Right atrium auricular region (tissue), 2 donors: ENCODE measurements at regions not wholly inside any gene's neighbourhood (a gene's known extent, or its start where the extent isn't known, plus 50 kb on each side); places are given as distances from the start of the nearest gene placed in this dataset.

Source experiments
- DNase-seq: peaks from one replicate; pipeline ENCODE4 v3.0.0-alpha.2; 2019; ENCODE audit warnings: low spot score
- H3K27ac ChIP-seq, 2 donors: fragments of 200-600 bp; sonication (generic); 1 replicate in 1 of 2; 2 replicates in 1 of 2; pipeline ENCODE4 v1.5.1; 2016 to 2019
- H3K27me3 ChIP-seq, 2 donors: fragments of 200-600 bp; sonication (generic); one replicate each; pipeline versions ENCODE4 v1.5.1 to v1.6.0; 2017 to 2019
- H3K36me3 ChIP-seq: fragments of 200-600 bp; sonication (generic); one replicate; pipeline ENCODE4 v1.5.1; 2016
- H3K4me1 ChIP-seq, 2 donors: fragments of 200-600 bp; sonication (generic); one replicate each; pipeline versions ENCODE4 v1.5.1 to v1.6.0; 2017 to 2019
- H3K4me3 ChIP-seq, 2 donors: fragments of 200-600 bp; sonication (generic); 1 replicate in 1 of 2; 2 replicates in 1 of 2; pipeline ENCODE4 v1.5.1; 2017 to 2019; ENCODE audit warnings: mild to moderate bottlenecking in 1 of 2, moderate library complexity in 1 of 2
- H3K9me3 ChIP-seq, 2 donors: fragments of 200-600 bp; sonication (generic); one replicate each; pipeline ENCODE4 v1.5.1; 2019
- TF ChIP-seq, protein P1 (sequence below), 2 donors: fragments of 200-600 bp; sonication (generic); IDR thresholded peaks; one replicate each; pipeline ENCODE4 v1.5.1; 2019; ENCODE audit warnings: antibody characterized with exemption in 2 of 2

DNA sequence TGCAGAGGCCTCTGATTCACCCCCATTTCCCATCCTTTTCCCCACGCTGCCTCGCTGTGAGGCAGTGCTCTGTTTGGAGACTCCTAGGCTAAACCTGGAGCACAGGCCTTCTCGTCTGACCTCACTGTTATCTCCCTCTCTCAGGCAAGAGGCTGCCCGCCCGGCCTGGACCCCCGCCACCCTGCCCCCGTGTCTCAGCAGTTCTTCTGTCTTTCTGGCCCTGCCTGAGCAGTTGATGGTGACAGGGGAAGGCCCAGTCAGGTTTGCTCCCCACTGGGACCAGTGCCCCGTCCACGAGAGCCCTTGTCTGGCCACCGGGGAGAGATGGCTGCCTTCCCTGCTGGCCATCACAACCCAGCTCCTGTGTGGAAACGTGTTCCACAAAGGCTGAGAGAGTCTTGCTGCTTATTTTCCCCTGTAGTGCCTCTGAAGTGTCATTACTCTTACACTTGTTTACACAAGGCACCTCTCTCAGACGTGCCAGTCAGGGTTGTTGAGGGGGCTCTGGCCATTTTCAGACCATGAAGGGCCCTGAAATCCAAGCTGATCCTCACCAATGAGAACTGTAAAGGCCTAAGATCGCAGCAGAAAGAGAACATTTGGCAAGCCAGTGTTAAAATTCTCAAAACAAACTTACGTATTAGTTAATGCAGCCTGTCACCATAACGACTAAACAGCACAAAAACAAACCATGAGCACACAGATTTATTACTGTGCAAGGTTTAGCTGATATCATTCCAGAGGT, 210.9 kb downstream of the NDUFA10 start:
- peak overlapping the region; percentile 52 to 80 for H3K27ac ChIP-seq
- H3K27me3 ChIP-seq = no peaks in the 10 kb centered on the region
- peaks cover 0 to 19% of the 10 kb centered on the region in 2 donors for H3K4me1 ChIP-seq
- TF ChIP-seq, protein P1, sequence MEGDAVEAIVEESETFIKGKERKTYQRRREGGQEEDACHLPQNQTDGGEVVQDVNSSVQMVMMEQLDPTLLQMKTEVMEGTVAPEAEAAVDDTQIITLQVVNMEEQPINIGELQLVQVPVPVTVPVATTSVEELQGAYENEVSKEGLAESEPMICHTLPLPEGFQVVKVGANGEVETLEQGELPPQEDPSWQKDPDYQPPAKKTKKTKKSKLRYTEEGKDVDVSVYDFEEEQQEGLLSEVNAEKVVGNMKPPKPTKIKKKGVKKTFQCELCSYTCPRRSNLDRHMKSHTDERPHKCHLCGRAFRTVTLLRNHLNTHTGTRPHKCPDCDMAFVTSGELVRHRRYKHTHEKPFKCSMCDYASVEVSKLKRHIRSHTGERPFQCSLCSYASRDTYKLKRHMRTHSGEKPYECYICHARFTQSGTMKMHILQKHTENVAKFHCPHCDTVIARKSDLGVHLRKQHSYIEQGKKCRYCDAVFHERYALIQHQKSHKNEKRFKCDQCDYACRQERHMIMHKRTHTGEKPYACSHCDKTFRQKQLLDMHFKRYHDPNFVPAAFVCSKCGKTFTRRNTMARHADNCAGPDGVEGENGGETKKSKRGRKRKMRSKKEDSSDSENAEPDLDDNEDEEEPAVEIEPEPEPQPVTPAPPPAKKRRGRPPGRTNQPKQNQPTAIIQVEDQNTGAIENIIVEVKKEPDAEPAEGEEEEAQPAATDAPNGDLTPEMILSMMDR (IDR thresholded peaks at IDR 0.05) = no peak
- no peaks in the 10 kb centered on the region for H3K9me3 ChIP-seq
- H3K4me3 ChIP-seq = no peak overlapping the region
- no peaks in the 10 kb centered on the region for H3K36me3 ChIP-seq
- DNase-seq = no peak

DNA sequence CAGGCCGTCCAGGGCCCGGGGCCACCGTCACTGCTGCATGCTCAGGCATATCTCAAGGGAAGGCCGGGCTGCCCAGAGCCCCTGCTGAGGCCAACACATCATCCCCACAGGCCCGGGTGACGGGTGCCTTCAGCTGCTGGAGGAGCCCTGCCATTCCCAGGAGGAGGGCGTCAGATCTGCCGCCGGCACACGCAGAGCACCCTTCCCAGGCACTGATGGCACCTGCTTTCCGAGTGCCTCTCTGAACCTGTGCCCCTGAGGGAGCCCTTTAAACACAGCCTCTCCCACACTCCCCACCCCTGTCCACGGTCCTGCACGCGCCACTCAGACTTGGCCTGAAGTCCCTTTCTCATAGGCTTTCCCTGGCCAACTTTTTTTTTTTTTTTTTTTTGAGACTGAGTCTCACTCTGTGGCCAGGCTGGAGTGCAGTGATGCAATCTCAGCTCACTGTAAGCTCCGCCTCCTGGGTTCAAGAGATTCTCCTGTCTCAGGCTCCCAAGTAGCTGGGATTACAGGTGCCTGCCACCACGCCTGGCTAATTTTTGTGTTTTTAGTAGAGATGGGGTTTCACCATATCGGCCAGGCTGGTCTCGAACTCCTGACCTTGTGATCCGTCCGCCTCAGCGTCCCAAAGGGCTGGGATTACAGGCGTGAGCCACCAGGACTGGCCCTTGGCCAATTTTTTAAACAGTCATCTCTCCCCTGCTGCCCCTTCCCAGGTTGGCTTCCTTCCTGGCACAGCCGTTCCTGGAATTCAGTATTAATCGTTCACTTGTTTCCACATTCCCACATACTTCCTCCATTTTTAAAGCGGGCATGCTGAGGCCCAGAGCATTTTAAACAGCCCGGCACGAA, 211.7 kb downstream of the NDUFA10 start:
- TF ChIP-seq, protein P1 (IDR thresholded peaks at IDR 0.05) = no peak
- peak overlapping the region; percentile 52 to 80 for H3K27ac ChIP-seq
- H3K36me3 ChIP-seq = no peaks in the 10 kb centered on the region
- DNase-seq = no peak
- H3K27me3 ChIP-seq = no peaks in the 10 kb centered on the region
- H3K4me1 ChIP-seq = peaks cover 0 to 19% of the 10 kb centered on the region in 2 donors
- no peaks in the 10 kb centered on the region for H3K9me3 ChIP-seq
- H3K4me3 ChIP-seq = no peak overlapping the region

DNA sequence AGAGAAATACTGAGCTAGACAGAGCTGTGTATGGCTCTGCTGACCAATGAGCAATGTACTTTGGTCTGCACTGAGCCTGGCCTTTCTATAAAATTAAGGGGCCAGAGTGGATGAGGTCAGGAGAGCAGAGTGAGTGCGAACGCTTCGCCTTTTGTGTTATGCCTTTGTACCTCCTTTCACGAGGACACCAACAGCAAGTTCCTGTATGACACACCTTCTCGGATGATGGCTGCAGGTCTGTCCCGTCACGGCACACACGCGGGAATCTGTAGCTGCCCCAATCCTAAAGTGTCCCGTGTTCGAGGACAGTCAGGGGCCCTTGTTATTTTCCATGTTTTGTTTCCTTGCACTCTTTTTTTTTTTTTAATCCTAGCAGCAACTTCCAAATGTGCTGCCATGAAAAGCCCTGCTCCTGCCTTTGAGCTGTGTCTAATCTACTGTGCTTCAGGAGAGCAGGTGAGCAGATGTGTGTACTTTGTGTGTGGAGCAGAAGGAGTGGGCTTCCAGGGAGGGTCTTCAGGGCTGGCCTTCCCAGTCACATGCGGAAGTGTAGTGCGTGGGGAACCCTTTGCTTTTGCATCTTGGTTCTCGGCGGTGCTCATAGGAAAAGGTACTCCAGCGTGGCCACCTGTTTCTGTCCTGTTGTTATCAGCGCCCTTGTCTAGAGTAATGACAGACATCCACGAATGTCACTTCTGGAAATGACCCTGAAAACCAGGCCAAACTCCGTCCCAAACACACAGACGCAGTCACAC, 213.2 kb downstream of the NDUFA10 start:
- H3K27me3 ChIP-seq = no peaks in the 10 kb centered on the region
- no peak for DNase-seq
- no peaks in the 10 kb centered on the region for H3K36me3 ChIP-seq
- peak overlapping the region in 1 of 2 donors; percentile 23 for H3K27ac ChIP-seq
- TF ChIP-seq, protein P1 (IDR thresholded peaks at IDR 0.05) = no peak
- H3K4me3 ChIP-seq = no peak overlapping the region
- no peaks in the 10 kb centered on the region for H3K9me3 ChIP-seq
- H3K4me1 ChIP-seq = peaks cover 0 to 19% of the 10 kb centered on the region in 2 donors

DNA sequence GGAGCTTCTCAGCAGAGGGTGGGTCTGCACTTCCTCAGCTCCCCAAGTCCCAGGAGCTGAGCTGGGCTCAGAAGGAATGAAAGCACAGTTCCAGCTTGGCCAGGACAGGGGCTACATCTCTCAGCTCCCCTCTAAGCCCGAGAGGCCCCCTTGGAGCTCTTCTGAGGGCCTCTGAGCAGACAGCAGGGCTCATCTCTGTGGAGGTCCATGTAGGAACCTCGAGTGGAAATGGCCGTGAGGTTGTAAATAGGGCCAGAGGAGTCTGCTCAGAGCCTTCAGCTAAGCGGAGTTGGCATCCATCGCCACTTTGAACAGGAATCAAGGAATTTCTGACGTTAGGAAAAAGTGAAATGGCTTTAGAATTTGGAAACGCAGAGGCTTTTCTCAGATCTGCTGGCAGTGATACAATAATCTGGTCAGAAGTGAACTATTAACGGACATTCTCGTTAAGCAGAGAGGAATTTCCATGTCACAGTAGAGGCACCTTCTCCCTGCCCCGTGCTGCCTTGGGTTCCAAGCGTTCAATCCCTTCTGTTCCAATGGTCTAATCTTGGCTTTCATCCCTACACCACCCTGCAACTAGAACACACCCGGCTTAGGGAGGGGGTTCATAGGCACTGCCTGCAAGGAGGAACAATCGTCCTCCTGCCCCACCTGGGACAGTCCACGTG, 213.9 kb downstream of the NDUFA10 start:
- Histone ChIP-seq H3K36me3 (no peaks in the 10 kb centered on the region), H3K4me3 (no peak overlapping the region), H3K4me1 (peaks cover 0 to 19% of the 10 kb centered on the region in 2 donors), H3K27me3 (no peaks in the 10 kb centered on the region), H3K9me3 (no peaks in the 10 kb centered on the region), H3K27ac (peak overlapping the region in 1 of 2 donors; percentile 23)
- TF ChIP-seq, protein P1 (IDR thresholded peaks at IDR 0.05) = no peak
- no peak for DNase-seq

DNA sequence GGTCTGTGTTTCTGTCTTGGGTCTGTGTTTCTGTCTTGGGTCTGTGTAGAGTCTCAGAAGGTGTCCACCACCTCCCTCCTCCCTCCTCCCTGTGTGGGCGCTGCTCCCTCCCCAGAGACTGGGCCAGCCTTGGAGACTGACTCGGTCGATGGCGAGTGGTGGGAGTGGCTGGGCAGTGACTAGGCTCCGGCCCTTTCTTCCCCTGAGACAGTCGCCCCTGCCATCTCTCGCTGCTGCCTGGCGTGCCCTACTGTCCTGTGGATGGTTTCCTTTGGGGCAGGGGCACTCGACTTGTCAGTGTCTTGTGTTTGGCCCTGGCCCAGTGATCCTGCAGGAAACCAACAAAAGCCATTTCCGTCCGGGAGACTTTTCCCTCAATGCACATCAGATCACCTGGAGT, 215.8 kb downstream of the NDUFA10 start:
- no peaks in the 10 kb centered on the region for H3K9me3 ChIP-seq
- peaks cover 0 to 13% of the 10 kb centered on the region in 2 donors for H3K4me1 ChIP-seq
- no peak overlapping the region for H3K27ac ChIP-seq
- no peak for DNase-seq
- TF ChIP-seq, protein P1 (IDR thresholded peaks at IDR 0.05) = no peak
- no peaks in the 10 kb centered on the region for H3K36me3 ChIP-seq
- H3K4me3 ChIP-seq = no peak overlapping the region
- no peaks in the 10 kb centered on the region for H3K27me3 ChIP-seq
